GM18499 (cell line): ENCODE measurements at regions not wholly inside any gene's neighbourhood (a gene's known extent, or its start where the extent isn't known, plus 50 kb on each side); places are given as distances from the start of the nearest gene placed in this dataset.

ENCODE experiments used
- ATAC-seq: cut with Tn5 transposase; IDR thresholded peaks from one replicate; pipeline ENCODE4 v1.9.1; 2021; ENCODE audit warnings: moderate number of reproducible peaks; ENCODE audit not compliant: insufficient read depth, unreplicated experiment

GRCh38 chr14:56491299-56492285, 88.0 kb upstream of the TMEM260 start:
- ATAC-seq = no peak

- ATAC-seq = no peak
These were observed 85.4 kb upstream of the TMEM260 start for GRCh38 chr14:56494167-56494566.

- no peak for ATAC-seq
These were observed 81.5 kb upstream of the TMEM260 start for GRCh38 chr14:56498112-56498511.

GRCh38 chr14:56501909-56502530, 77.6 kb upstream of the TMEM260 start:
- ATAC-seq = no peak

GRCh38 chr14:56505361-56505760, 74.2 kb upstream of the TMEM260 start:
- ATAC-seq = no peak

GRCh38 chr14:56512521-56512920, 67.1 kb upstream of the TMEM260 start:
- ATAC-seq = no peak

GRCh38 chr14:56514663-56515371, 64.8 kb upstream of the TMEM260 start:
- ATAC-seq = no peak

- no peak for ATAC-seq
These were observed 63.9 kb upstream of the TMEM260 start for GRCh38 chr14:56515739-56516138.

- no peak for ATAC-seq
These were observed 57.2 kb upstream of the TMEM260 start for GRCh38 chr14:56522403-56522802.

GRCh38 chr14:56524971-56525677, 54.5 kb upstream of the TMEM260 start:
- ATAC-seq = no peak

- ATAC-seq = no peak
These were observed 50.7 kb upstream of the TMEM260 start for GRCh38 chr14:56528927-56529326.
